HG02588 (cell line): ENCODE measurements at regions not wholly inside any gene's neighbourhood (a gene's known extent, or its start where the extent isn't known, plus 50 kb on each side); places are given as distances from the start of the nearest gene placed in this dataset.

ENCODE experiments used
- ATAC-seq: cut with Tn5 transposase; IDR thresholded peaks from one replicate; pipeline ENCODE4 v1.9.1; 2021; ENCODE audit warnings: mild to moderate bottlenecking, moderate library complexity; ENCODE audit not compliant: unreplicated experiment

DNA sequence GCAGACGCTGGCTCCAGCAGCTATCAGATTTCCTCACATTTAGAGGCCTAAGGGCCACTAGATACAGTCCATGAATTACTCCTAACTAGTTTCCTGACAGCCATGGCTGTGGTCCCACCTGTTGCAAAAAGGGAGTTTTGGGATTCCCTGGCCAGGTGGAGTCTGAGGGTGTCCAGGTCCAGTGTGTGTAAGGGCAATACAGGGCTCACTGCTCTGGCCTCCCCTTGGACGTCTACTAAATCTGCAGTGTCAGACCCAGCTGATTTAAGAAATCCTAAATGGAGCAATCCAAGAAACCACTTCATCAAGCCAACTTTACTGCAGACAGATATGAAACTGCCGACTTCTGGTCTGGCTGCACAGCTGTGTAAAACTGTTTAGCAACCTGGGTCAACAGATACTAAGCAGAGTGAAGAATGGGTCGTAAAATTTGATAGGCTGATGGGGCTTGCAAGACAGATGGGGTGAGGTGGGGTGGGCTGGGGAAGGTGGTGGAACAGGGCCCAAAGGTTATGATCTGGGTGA is 116.4 kb downstream of the GADD45G start:
- no peak for ATAC-seq

- ATAC-seq = no peak
These were observed 117.2 kb downstream of the GADD45G start for GRCh38 chr9:89721971-89722530.

DNA sequence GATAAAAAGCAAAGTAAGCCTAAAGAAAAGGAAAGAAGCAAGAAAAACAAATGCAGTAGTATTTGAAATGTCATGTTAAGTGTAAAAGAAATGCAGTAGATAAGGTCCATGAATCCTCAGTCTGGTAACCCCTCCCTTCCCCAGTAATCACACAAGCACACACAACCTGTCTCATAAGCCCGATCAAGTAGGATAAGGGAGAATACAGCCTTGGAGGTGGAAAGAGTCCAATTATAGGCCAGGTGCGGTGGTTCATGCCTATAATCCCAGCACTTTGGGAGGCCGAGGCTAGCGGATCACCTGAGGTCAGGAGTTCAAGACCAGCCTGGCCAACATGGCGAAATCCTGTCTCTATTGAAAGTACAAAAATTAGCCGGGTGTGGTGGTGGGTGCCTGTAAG is 117.9 kb downstream of the GADD45G start:
- ATAC-seq = no peak

DNA sequence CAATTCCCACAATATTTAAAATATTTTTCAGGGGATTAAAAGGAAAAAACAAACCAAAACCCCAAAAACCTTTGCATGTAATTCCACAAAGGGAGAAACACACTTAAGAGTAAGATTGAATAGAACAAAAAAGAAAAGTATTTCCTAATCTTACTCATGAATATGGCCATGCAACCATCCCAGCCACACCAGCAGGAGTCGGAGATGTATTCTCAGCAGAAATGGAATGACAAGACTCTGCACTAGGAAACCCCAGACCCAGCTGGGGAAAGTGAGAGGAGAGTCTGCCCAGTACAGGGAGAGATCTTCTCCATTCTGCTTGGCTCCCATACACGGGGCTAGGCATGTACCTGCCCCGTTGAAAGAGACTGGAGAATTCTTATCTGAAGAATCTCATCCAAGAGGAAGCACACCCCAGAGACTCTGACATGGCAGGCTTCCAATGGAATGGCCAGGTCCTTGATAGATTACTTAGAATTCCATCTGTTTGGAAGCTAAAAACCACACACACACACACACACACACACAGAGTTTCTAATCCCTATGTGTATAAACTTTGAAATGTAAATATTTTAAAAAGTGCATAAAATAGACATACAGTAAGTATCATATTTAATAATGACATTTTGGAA is 118.8 kb downstream of the GADD45G start:
- no peak for ATAC-seq

DNA sequence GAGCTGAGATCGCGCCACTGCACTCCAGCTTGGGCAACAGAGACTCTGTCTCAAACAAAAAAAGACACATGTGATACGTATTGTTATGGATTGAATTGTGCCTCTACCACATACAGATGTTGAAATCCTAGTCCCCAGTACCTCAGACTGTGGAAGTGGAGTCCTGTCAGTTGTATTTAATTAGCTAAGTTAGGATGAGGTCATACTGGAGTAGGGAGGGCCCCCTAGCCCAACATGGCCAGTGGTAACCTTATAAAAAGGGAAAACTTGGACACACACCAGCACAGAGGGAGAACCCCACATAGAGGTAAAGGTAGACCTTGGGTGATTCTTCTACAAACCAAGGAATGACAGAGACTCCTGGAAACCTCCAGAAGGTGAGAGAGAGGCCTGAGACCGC is 119.8 kb downstream of the GADD45G start:
- ATAC-seq = no peak

DNA sequence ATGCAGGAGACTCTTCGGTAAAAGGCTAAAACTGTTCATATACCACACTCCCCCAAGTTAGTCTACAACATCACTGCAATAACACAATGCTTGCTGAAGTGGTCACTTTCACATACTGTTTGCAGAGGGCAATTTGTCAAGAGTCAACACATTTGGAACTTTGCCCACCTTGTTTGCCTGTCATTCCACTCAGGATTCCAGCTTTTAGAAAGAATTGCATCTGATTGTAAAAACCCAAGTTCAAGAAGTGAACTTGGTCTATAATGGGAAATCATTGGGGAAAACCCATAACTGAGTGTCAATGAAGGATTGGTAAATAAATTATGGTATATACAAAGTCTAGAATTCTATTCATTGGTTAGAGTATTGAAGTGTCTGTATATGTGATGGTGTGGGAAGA is 120.5 kb downstream of the GADD45G start:
- ATAC-seq = no peak

DNA sequence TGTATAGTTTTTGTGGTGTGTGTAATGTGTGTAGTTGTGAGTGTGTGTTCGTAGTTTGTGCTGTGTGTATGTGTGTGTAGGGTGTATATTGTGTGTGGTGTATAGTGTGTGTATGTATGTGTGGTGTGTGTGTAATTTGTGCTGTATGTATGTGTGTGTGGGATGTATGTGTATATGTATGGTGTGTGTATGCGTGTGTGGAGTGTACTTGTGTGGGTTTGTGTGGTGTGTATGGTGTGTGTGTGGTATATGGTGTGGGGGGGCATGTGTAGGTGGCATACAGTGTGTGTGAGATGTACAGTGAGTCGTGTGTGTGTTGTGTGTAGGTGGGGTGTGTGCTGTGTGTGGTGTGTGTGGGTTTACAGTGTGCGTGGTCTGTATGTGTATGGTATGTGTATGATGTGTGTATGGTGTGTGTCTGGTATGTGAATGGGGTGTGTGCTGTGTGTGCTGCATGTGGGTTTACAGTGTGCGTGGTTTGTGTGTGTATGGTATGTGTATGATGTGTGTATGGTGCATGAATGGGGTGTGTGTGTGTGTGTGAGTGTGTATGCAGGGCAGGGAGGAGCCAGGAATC is 125.2 kb downstream of the GADD45G start:
- no peak for ATAC-seq

DNA sequence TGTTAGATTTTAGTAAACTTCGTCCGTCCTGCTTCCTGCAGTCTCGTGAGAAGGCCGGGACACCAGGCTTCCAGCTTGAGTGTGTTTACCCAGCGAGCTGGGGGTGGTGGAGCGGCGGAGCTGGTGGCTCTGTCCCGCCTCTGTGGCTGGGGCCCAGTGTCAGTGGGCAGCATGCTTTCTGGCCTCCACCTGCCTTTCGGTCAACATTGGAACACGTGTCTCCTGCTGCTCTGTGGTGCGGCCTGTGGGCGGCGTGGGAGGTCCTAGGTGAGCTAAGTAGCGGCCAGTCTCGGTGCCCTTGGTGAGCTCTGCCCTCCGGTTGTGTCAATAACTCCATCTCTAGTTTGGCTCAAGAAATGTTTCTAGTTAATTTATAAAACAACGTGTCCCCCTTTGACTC is 125.9 kb downstream of the GADD45G start:
- no peak for ATAC-seq

- no peak for ATAC-seq
These were observed 126.7 kb downstream of the GADD45G start for GRCh38 chr9:89731262-89732182.

DNA sequence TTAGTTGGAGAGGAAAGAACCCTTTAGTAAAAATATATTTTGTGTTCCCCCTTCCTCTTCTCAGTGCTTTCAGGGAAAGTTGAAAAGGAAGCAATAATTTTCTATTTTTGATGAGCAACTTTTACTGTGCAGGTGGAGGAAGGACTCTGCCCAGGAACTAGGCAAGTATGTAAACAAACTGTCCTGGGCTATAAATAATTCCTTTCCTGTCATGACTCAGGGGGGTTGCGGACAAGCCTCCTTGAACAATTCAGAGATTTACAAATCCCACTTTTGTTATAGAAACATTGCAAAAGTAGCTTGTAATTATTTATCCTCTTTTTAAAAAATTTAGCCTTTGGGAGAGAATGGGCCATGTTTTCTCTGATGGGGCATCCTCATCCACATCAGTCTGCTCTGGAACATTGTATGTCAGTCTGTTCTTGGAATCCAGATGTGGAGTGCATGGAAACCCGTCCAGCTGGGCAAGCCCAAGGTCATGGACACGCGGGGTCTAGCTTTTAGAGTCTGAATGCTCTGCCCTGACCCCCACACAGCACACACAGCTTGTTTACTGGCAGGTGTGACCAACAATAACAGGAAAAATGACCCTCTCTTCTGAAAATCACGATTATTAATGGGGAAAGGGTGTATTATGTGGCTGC is 127.6 kb downstream of the GADD45G start:
- no peak for ATAC-seq

DNA sequence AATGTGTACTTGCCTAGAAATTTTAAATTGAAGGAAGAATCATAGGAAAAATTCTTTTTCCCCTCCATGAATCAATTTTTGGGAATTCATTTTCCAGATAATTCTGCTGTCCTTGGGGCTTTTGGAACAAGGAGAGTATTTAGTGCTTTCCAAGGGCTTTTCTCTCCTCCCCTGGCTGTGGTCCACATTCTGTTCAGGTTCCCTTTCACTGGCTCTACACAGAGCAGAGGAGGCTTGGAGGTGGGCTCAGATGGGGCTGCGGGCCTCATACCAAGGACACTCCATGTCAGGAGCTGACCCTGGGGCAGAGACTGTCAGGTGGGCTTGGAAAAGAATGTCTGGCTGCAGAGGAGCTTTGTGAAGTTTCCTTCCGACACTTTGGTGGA is 128.1 kb downstream of the GADD45G start:
- ATAC-seq = no peak

GRCh38 chr9:89734600-89735041 is 129.8 kb downstream of the GADD45G start:
- no peak for ATAC-seq

DNA sequence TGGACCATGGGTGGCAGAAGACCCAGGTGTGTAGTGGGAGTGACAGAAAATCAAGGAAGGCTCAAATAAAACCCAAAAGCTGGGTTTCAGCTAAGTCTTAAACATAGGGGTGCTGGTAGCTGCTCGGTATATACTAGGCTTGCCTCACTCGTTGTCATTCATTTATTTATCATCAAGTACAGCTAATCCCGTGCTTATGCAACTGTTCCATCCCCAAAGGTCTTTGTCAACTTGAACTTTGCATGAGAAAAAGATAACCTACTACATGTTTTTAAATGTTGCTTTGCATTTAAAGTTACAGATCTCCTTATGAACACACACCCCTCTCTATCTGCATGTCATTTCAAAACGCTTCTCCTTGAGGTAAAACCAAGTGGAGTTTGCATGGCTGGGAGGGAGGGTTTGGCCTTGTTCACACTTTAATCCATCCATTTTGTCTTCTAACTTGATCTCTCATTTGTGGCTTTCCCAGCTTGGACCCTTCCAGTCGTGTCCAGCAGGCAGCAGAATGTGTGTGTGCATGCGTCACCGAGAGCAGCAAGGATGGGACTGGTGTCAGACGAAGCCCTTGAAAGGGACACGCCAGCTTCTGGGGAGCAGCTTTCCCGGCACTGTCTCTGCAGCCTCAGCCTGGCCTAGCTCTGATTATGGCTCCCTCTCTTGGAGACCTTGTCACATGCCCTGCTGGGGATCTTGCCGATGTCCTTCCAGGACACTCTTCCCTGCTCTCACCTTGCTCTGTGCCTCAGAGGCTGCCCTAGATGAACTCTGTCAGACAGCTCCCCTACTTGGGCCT is 133.5 kb downstream of the GADD45G start:
- ATAC-seq = no peak

DNA sequence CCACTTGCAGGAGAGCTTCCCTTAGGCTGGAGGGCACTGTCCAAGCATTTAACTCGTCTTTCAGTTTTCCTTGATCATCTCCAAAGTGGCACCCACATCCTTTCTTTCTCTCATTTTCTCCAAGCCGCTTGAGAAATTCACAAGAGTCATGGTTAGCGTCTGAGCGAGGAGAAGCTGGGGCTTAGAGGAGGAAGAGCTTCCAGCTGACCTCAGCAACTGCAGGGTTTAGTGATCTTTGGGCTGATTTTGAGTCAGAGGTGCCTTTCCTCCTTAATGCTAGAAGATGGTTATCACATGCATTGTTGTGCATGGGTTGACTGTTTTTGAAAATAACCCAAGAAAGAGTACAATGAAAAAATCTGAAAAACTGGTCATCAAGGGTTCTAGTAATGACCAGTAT is 134.7 kb downstream of the GADD45G start:
- no peak for ATAC-seq

DNA sequence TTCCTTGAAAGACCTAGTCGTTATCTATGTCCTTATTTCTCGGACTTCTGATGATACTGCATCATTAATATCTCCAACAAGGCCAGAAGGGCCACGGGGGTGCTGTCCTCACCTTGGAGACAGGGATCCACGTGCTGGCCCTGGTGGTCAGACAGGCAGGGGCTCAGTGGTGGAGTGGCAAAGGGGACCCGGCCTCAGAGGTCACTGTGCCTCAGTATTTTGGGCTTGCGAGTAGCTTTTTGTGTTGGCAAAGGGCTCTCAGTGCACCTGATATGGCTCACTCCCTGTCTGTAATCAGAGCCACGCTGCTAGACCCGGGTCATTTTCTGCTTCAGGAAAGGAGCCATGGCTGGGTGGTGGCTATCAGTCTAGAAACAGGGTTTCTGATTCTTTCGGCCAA is 135.1 kb downstream of the GADD45G start:
- no peak for ATAC-seq

DNA sequence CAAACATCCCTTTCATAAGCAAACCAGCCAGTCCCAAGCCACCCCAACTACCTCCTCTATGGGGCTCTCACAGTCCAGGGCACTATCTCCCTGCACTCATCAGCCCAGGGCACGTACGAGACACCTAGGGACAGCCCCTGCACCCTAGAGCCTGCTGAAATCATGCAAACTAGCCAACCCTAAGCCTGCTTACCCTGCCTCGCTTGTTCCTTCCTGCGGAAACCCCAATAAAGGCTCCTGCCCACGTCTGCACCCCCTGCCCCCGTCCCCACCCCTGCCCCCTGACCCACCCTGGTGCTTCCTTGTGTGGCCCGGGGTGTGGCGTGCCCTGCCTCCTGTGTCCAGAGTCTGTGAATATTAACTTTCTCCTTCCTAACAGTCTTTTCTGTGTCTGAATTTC is 135.9 kb downstream of the GADD45G start:
- peak; percentile 78 for ATAC-seq

DNA sequence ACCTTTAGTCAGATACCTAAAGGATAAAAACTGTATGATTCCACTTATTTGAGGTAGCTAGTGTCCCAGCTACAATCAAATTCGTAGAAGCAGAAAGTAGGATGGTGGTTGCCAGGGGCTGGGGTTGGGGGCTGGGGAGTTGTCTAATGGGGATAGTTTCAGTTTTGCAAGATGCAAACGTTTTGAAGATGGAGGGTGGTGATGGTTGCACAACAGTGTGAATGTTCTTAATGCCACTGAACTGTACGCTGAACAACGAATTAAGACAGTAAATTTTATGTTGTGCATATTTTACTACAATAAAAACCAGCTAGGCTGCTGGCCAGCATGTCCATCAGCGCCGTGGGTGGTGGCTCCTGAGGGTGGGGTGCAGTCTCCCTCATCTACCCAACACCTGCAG is 137.8 kb downstream of the GADD45G start:
- no peak for ATAC-seq

- no peak for ATAC-seq
These were observed 138.4 kb downstream of the GADD45G start for GRCh38 chr9:89743216-89743572.

GRCh38 chr9:89743573-89744254 is 138.9 kb downstream of the GADD45G start:
- no peak for ATAC-seq

GRCh38 chr9:89744255-89744648 is 139.4 kb downstream of the GADD45G start:
- no peak for ATAC-seq
